Osteocyte (in vitro differentiated cells): ENCODE measurements at regions not wholly inside any gene's neighbourhood (a gene's known extent, or its start where the extent isn't known, plus 50 kb on each side); places are given as distances from the start of the nearest gene placed in this dataset.

Experiments
- DNase-seq: peaks from one replicate; pipeline ENCODE4 v3.0.0; 2021; ENCODE audit warnings: mixed read lengths; ENCODE audit not compliant: unreplicated experiment; ENCODE audit errors: extremely low spot score
- H3K27ac Mint-ChIP-seq: one replicate; pipeline ENCODE4 v1.8.0; 2021; ENCODE audit warnings: mild to moderate bottlenecking, mixed read lengths; ENCODE audit not compliant: unreplicated experiment
- H3K27me3 Mint-ChIP-seq: one replicate; pipeline ENCODE4 v1.8.0; 2021; ENCODE audit warnings: mixed read lengths; ENCODE audit not compliant: unreplicated experiment
- H3K36me3 Mint-ChIP-seq: one replicate; pipeline ENCODE4 v1.8.0; 2021; ENCODE audit warnings: mixed read lengths; ENCODE audit not compliant: unreplicated experiment
- H3K4me1 Mint-ChIP-seq: one replicate; pipeline ENCODE4 v1.8.0; 2021; ENCODE audit warnings: mixed read lengths; ENCODE audit not compliant: unreplicated experiment
- H3K4me3 Mint-ChIP-seq: one replicate; pipeline ENCODE4 v1.8.0; 2021; ENCODE audit warnings: mild to moderate bottlenecking, moderate library complexity, mixed read lengths; ENCODE audit not compliant: unreplicated experiment
- H3K9me3 Mint-ChIP-seq: one replicate; pipeline ENCODE4 v1.8.0; 2021; ENCODE audit warnings: mixed read lengths; ENCODE audit not compliant: unreplicated experiment
- TF ChIP-seq, protein P1 (sequence below): fragments of 200-600 bp; sonication (generic); IDR thresholded peaks from 2 replicates; pipeline ENCODE4 v1.5.0; 2021; ENCODE audit warnings: antibody characterized with exemption, mild to moderate bottlenecking, moderate library complexity

DNA sequence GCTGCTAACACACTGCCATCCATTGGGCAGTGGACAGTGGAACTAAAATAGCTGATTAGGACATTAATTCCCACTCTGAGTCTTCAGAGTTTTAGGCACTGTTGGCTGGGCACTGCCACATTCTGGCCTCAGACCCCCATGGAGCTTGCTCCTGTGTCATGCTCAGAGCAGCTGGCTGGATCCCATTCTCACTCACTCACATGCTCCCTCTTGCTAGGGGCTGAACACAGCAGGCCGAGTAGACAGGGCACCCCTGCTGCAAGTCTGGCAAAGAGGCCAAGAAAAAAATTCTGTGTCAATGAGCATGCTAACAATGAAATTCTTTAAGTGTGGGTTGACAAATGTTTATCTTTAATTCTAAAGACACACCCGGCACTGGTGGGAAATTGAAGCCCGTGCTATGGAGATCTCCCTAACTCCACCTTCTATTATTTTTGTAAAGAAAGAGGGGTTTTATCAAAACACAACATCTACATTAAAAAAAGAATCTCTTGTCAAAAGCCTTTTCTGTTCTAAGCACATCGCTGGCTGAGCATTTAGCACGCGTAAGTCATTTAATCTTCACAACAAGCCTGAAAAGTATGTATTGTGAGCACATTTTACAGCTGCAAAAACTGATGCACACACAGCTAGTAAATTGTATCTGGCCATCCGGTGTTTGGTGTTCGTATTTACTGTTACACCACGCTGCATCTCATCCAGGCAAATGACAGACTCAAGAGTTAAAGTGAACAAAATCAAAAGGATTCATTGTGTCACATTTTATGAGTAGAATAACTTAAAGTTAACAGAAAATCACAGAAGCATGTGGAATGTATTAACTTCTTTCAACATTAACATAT, 362.1 kb downstream of the PLOD2 start:
- TF ChIP-seq, protein P1, sequence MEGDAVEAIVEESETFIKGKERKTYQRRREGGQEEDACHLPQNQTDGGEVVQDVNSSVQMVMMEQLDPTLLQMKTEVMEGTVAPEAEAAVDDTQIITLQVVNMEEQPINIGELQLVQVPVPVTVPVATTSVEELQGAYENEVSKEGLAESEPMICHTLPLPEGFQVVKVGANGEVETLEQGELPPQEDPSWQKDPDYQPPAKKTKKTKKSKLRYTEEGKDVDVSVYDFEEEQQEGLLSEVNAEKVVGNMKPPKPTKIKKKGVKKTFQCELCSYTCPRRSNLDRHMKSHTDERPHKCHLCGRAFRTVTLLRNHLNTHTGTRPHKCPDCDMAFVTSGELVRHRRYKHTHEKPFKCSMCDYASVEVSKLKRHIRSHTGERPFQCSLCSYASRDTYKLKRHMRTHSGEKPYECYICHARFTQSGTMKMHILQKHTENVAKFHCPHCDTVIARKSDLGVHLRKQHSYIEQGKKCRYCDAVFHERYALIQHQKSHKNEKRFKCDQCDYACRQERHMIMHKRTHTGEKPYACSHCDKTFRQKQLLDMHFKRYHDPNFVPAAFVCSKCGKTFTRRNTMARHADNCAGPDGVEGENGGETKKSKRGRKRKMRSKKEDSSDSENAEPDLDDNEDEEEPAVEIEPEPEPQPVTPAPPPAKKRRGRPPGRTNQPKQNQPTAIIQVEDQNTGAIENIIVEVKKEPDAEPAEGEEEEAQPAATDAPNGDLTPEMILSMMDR, result peak; percentile 12
- H3K36me3 Mint-ChIP-seq, result no peaks in the 10 kb centered on the region
- H3K4me1 Mint-ChIP-seq, result peaks cover 41% of the 10 kb centered on the region
- peaks cover 2% of the 10 kb centered on the region for H3K27me3 Mint-ChIP-seq
- peak overlapping the region; percentile 70 for H3K27ac Mint-ChIP-seq
- peak overlapping the region; percentile 16 for H3K4me3 Mint-ChIP-seq
- peaks cover 3% of the 10 kb centered on the region for H3K9me3 Mint-ChIP-seq
- no peak for DNase-seq

DNA sequence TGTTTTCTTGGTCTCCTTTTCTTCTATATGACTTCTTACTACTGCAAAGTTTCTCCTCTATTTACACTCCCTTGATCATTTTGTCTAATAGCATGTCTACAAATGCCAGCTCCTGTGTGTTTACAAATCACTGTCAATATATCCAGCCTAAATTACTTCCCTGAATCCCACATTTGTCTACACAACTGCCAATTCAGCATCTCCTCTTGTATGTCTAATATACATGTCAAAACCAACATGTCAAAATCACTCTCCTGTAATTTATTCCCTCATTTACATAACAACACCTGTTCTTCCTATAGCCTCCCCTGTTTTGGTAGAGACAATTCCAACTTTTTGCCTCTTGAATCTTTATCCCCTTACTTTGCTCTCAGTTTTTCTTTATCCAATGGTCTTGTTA, 359.3 kb downstream of the PLOD2 start:
- Mint-ChIP-seq H3K36me3 (no peaks in the 10 kb centered on the region), H3K4me3 (no peak overlapping the region), H3K9me3 (no peaks in the 10 kb centered on the region), H3K4me1 (peaks cover 41% of the 10 kb centered on the region), H3K27me3 (peaks cover 2% of the 10 kb centered on the region), H3K27ac (no peak overlapping the region)
- TF ChIP-seq, protein P1, result no peak
- no peak for DNase-seq

DNA sequence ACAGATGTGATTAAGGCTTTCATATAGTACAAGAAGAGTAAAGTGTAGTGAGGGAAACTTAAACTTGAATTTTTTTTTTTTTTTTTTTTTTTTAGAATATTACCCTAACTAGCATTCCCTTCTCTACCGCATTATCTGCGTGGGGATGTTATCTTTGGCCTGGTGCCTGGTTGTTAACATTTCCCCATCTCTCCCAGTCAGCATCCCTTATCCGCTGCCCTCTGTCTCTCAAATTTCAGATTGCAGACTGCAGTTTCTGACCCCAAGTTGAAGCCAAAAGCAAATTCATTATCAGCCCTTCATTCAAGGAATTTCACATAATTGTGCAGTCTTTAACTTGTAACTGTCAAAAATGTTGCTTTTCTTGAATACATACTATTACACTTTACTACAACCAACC, 353.0 kb downstream of the PLOD2 start:
- Mint-ChIP-seq H3K36me3 (no peaks in the 10 kb centered on the region), H3K4me1 (peaks cover 6% of the 10 kb centered on the region), H3K27me3 (peaks cover 2% of the 10 kb centered on the region), H3K27ac (no peak overlapping the region), H3K4me3 (no peak overlapping the region), H3K9me3 (no peaks in the 10 kb centered on the region)
- no peak for DNase-seq
- TF ChIP-seq, protein P1, result peak; percentile 43

DNA sequence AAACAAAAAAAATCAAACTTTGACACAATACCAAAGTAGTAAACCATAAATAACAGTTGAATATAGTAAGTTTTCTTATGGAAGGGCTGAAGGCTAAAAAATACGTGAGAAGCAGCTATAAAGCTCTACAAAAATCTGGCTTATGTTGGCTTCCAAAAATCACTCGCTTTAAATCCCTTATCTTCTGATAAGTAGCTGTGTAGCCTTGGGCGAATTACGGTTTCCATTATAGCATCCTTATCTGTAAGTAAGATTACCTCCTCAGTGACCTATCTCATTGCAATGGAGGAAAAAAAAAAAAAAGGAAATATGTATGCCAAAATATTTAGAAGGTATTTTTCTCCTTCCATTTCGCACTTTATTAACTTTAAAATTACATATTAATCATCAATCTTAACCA, 348.6 kb downstream of the PLOD2 start:
- no peak overlapping the region for H3K27ac Mint-ChIP-seq
- TF ChIP-seq, protein P1, result no peak
- H3K4me3 Mint-ChIP-seq, result no peak overlapping the region
- H3K27me3 Mint-ChIP-seq, result peaks cover 8% of the 10 kb centered on the region
- H3K36me3 Mint-ChIP-seq, result no peaks in the 10 kb centered on the region
- H3K4me1 Mint-ChIP-seq, result peaks cover 6% of the 10 kb centered on the region
- no peaks in the 10 kb centered on the region for H3K9me3 Mint-ChIP-seq
- no peak for DNase-seq

DNA sequence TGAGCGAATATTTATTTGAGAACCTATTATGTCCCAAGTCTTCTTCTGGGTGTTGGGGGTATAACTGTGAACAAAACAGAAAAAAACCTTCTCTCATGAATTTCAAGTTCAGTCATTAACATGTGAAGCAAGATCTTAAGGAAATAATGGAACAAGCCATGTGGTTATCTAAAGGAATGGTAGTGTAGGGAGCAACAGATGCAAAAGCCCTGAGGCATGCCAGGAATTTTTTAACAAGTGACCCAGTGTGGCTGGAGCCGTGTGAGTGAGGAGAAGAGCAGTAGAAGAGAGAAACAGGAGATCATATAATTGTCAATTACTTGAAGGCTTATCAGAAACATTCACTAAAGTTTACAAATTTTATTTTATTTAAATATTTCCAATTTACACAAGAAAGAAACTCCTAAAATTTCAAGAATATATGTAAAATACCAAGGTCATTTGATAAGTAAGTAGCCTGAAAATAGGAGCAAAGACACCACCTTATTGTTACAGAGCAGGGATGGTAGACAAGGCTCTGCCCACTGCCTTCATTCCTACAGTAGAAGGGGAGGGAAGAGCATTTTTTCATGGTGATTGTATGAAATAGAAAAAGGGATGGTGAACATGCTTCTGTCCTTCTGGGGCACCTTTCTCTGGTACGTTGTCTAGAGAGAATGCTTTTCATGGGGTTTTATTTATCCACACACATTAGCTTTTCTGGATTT, 345.1 kb downstream of the PLOD2 start:
- no peak for DNase-seq
- Mint-ChIP-seq H3K4me1 (no peaks in the 10 kb centered on the region), H3K4me3 (no peak overlapping the region), H3K27ac (no peak overlapping the region), H3K27me3 (peaks cover 11% of the 10 kb centered on the region), H3K36me3 (no peaks in the 10 kb centered on the region), H3K9me3 (no peaks in the 10 kb centered on the region)
- TF ChIP-seq, protein P1, result no peak
